Transverse colon (tissue), 4 donors: ENCODE measurements at regions not wholly inside any gene's neighbourhood (a gene's known extent, or its start where the extent isn't known, plus 50 kb on each side); places are given as distances from the start of the nearest gene placed in this dataset.

Experiments
- DNase-seq: peaks from one replicate; pipeline ENCODE4 v3.0.0-alpha.2; 2019
- H3K27ac ChIP-seq, 4 donors: fragments of 200-600 bp; sonication (generic); 2 replicates each; pipeline ENCODE4 v1.5.1; 2016 to 2018; ENCODE audit warnings: inconsistent platforms in 4 of 4
- H3K27me3 ChIP-seq: fragments of 200-600 bp; sonication (generic); 2 replicates; pipeline ENCODE4 v1.5.1; 2017; ENCODE audit warnings: inconsistent platforms
- H3K36me3 ChIP-seq, 4 donors: fragments of 200-600 bp; sonication (generic); 2 replicates each; pipeline ENCODE4 v1.5.1; 2017 to 2019; ENCODE audit warnings: inconsistent platforms in 4 of 4
- H3K4me1 ChIP-seq, 4 donors: fragments of 200-600 bp; sonication (generic); 2 replicates each; pipeline ENCODE4 v1.5.1; 2017 to 2020; ENCODE audit warnings: inconsistent platforms in 4 of 4
- H3K4me3 ChIP-seq, 4 donors: fragments of 200-600 bp; sonication (generic); 1 replicate in 1 of 4; 2 replicates in 3 of 4; pipeline versions ENCODE4 v1.5.1 to v1.6.1; 2017 to 2019; ENCODE audit warnings: inconsistent platforms in 4 of 4
- H3K9me3 ChIP-seq, 2 donors: fragments of 200-600 bp; sonication (generic); 2 replicates each; pipeline ENCODE4 v1.5.1; 2017 to 2019; ENCODE audit warnings: inconsistent platforms in 2 of 2
- EP300 ChIP-seq: sonication (generic); formaldehyde crosslinking; IDR thresholded peaks from one replicate; pipeline ENCODE4 v1.6.1; 2017; ENCODE audit warnings: antibody characterized with exemption, low read depth
- POLR2A ChIP-seq: fragments of 450-650 bp; IDR thresholded peaks from one replicate; pipeline ENCODE4 v1.6.1; 2016; ENCODE audit warnings: antibody characterized with exemption, mild to moderate bottlenecking, moderate library complexity
- POLR2AphosphoS5 ChIP-seq, 3 donors: sonication (generic); formaldehyde crosslinking; IDR thresholded peaks; one replicate each; pipeline ENCODE4 v1.6.1; 2016; ENCODE audit warnings: antibody characterized with exemption in 3 of 3
- WGBS, 2 donors: methylation state at CpG; one replicate each; pipeline ENCODE4 v1.1.5; 2018; ENCODE audit warnings: low coverage in 1 of 2; 5-methylcytosine and 5-hydroxymethylcytosine counted together
- in situ Hi-C, 4 donors: fragments of 200-750 bp; cut with MboI; loops; one replicate each; pipeline versions ENCODE4 v1.15.0 to v1.15.1; 2017; ENCODE audit warnings: low sequenced_read_pairs in 3 of 4, low pct_ligation_motif_present in 1 of 4, low pct_unique_long_range_greater_than_20kb in 1 of 4
- intact Hi-C: fragments of 100-400 bp; cut with DNase I; formaldehyde crosslinking; loops from one replicate; pipeline ENCODE4 v1.15.1; 2023; ENCODE audit warnings: low total_unique reads
- TF ChIP-seq, protein P1 (sequence below), 5 experiments: fragments of 200-600 bp in 3 of 5; fragments of 450-650 bp in 2 of 5; sonication (generic) in 3 of 5; IDR thresholded peaks; 1 replicate in 2 of 5; 2 replicates in 3 of 5; pipeline ENCODE4 v1.5.1; 2016 to 2017; ENCODE audit warnings: antibody characterized with exemption in 5 of 5, inconsistent platforms in 3 of 5, mild to moderate bottlenecking in 2 of 5, moderate library complexity in 1 of 5

DNA sequence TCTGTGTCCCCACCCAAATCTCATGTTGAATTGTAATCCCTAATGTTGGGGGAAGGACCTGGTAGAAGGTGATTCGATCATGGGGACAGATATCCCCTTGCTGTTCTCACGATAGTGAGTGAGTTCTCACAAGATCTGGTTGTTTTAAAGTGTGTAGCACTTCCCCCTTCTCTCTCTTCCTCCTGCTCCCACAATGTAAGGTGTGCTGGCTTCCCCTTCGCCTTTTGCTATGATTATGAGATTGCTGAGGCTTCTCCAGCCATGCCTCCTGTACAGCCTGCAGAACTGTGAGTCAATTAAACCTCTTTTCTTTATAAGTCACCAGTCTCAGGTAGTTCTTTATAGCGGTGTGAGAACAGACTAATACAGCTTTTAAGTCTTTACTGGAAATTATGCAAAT lies 193.3 kb upstream of the RBBP8 start:
- H3K27me3 ChIP-seq = no peaks in the 10 kb centered on the region
- in situ Hi-C loops = no loop called here

DNA sequence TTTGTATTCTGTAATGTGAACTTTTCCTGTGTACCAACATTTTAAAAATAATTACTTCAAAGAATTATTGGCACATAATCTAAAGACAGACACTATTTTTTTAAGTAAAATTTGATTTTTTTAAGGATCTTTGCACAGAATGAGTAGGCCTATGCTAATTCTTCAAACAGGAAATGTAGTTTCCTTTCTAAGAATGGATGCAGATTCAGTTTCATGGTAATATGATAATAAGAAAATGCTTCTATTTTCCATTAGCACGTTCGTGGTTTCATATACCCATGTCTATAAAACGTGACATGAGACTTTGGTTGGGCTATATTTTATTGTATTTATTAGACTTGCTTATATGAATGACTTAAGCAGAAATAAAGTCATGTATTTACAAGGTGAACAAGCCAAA lies 191.8 kb upstream of the RBBP8 start:
- TF ChIP-seq EP300 (no peak), POLR2AphosphoS5 (IDR thresholded peaks at IDR 0.05) (no peak), POLR2A (no peak)
- TF ChIP-seq, protein P1, sequence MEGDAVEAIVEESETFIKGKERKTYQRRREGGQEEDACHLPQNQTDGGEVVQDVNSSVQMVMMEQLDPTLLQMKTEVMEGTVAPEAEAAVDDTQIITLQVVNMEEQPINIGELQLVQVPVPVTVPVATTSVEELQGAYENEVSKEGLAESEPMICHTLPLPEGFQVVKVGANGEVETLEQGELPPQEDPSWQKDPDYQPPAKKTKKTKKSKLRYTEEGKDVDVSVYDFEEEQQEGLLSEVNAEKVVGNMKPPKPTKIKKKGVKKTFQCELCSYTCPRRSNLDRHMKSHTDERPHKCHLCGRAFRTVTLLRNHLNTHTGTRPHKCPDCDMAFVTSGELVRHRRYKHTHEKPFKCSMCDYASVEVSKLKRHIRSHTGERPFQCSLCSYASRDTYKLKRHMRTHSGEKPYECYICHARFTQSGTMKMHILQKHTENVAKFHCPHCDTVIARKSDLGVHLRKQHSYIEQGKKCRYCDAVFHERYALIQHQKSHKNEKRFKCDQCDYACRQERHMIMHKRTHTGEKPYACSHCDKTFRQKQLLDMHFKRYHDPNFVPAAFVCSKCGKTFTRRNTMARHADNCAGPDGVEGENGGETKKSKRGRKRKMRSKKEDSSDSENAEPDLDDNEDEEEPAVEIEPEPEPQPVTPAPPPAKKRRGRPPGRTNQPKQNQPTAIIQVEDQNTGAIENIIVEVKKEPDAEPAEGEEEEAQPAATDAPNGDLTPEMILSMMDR (IDR thresholded peaks at IDR 0.05) = no peak
- in situ Hi-C loops = no loop called here
- intact Hi-C loops = no loop called here

More for the DNA sequence above, 193.3 kb upstream of the RBBP8 start:
- no peaks in the 10 kb centered on the region for H3K4me1 ChIP-seq
- no peak overlapping the region for H3K27ac ChIP-seq
- peaks cover 0 to 2% of the 10 kb centered on the region in 2 donors for H3K9me3 ChIP-seq
- TF ChIP-seq EP300 = no peak
- no peak for TF ChIP-seq POLR2AphosphoS5 (IDR thresholded peaks at IDR 0.05)
- TF ChIP-seq, protein P1 (IDR thresholded peaks at IDR 0.05) = no peak
- no peak for TF ChIP-seq POLR2A
- intact Hi-C loops = no loop called here
- H3K36me3 ChIP-seq = no peaks in the 10 kb centered on the region
- WGBS, 2 donors = 64 to 87% methylated on average over 3 to 4 of the region's 4 CpGs
- H3K4me3 ChIP-seq = no peak overlapping the region
- DNase-seq = no peak

DNA sequence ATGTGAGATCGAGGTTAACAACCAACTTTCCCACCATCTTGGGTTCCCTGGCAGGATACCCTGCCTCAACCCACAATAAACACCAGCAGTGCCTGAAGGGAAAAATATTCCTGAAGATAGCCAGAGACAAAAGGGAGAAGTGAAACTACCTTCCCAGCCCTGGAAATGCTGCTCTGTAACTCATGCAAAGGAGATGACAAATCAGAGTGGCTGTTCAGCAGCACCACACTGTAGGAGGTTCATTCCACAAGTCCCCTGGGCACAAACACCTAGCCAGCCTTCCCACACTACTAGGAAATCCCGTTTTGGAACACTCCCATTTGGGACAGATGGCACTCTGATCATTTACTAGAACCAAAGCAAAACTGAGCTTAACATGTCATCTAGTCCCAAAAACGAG lies 190.7 kb upstream of the RBBP8 start:
- Histone ChIP-seq H3K36me3 (no peaks in the 10 kb centered on the region), H3K4me3 (no peak overlapping the region), H3K4me1 (no peaks in the 10 kb centered on the region), H3K9me3 (peaks cover 0 to 5% of the 10 kb centered on the region in 2 donors), H3K27ac (no peak overlapping the region), H3K27me3 (no peaks in the 10 kb centered on the region)
- in situ Hi-C loops (no loop called here), intact Hi-C loops (no loop called here)
- 54 to 100% methylated on average over 1 to 3 of the region's 3 CpGs for WGBS, 2 donors
- TF ChIP-seq POLR2AphosphoS5 (IDR thresholded peaks at IDR 0.05) = no peak
- no peak for TF ChIP-seq EP300
- TF ChIP-seq, protein P1 (IDR thresholded peaks at IDR 0.05) = no peak
- TF ChIP-seq POLR2A = no peak
- no peak for DNase-seq

More for the DNA sequence above, 191.8 kb upstream of the RBBP8 start:
- H3K36me3 ChIP-seq = no peaks in the 10 kb centered on the region
- no peak overlapping the region for H3K27ac ChIP-seq
- DNase-seq = no peak
- peaks cover 0 to 5% of the 10 kb centered on the region in 2 donors for H3K9me3 ChIP-seq
- WGBS, 2 donors = 73 to 89% methylated on average over 3 of the region's 3 CpGs
- H3K27me3 ChIP-seq = no peaks in the 10 kb centered on the region
- no peak overlapping the region for H3K4me3 ChIP-seq
- no peaks in the 10 kb centered on the region for H3K4me1 ChIP-seq

DNA sequence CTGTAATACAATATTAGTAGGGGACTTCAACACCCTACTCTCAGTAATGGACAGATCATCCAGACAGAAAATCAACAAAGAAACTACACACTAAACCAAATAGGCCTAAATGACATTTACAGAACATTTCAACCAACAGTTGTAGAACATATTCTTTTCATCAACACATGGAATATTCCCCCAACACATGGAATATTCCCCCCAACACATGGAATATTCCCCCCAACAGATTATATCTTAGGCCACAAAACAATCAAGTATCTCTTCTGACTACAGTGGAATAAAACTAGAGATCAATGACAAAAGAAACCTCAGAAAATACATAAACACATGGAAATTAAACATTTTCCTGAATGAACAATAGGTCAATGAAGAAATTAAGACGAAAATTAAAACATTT lies 187.2 kb upstream of the RBBP8 start:
- no peak for TF ChIP-seq EP300
- no peak for TF ChIP-seq POLR2A
- TF ChIP-seq, protein P1 (IDR thresholded peaks at IDR 0.05) = no peak
- no peak for TF ChIP-seq POLR2AphosphoS5 (IDR thresholded peaks at IDR 0.05)

More for the DNA sequence above, 187.2 kb upstream of the RBBP8 start:
- Histone ChIP-seq H3K9me3 (peaks cover 0 to 5% of the 10 kb centered on the region in 2 donors), H3K4me3 (no peak overlapping the region), H3K27me3 (no peaks in the 10 kb centered on the region), H3K4me1 (no peaks in the 10 kb centered on the region), H3K27ac (no peak overlapping the region), H3K36me3 (no peaks in the 10 kb centered on the region)
- intact Hi-C loops = no loop called here
- in situ Hi-C loops = no loop called here
- WGBS, 2 donors = 65 to 70% methylated on average over 1 of the region's 1 CpG
- DNase-seq = no peak
